C4-2B (cell line): ENCODE measurements at regions not wholly inside any gene's neighbourhood (a gene's known extent, or its start where the extent isn't known, plus 50 kb on each side); places are given as distances from the start of the nearest gene placed in this dataset.

Source experiments
- H3K27ac ChIP-seq: fragments of 450-650 bp; 2 replicates; pipeline ENCODE4 v1.5.1; 2017
- CTCF ChIP-seq: fragments of 450-650 bp; conservative IDR thresholded peaks from 2 replicates; pipeline ENCODE4 v1.5.1; 2017; ENCODE audit warnings: mild to moderate bottlenecking
- ZFX ChIP-seq: fragments of 450-650 bp; IDR thresholded peaks from 2 replicates; pipeline ENCODE4 v1.6.1; 2017

DNA sequence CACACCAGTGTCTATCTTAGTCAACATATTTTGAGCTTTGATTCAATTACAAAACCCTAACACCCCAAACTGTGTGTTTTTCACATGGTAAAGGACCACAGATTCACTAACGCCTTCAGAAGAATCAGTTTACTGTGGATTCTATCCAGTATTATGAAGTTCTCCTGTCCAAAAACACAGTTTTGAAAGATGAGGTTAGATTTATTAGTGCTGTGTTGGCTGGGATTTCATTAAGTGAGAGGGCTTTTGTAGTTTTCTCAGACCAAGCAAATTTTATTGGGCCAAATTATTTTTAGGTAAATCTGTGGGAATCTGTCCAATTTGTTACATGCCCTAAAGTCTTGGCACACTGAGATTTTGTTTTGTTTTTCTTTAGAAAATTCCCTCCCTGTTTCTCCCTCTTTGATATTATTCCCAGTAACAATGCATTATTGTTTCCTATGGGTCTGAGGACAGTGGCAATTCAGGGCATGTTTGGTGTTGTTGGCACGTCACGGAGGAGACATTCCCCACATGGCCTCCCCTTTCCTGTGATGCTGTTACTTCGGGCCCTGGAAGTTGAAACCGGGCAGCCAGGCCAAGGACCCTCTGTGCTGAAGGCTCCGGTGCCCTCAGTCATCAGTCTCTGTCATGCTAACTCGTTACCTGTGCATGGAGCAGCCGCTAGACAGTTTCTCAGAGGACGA lies 87.5 kb upstream of the ALKAL2 start:
- H3K27ac ChIP-seq, result no peak overlapping the region
- TF ChIP-seq ZFX (no peak), CTCF (no peak)

- TF ChIP-seq CTCF, result no peak
- no peak for TF ChIP-seq ZFX
- H3K27ac ChIP-seq, result no peak overlapping the region
Measured at GRCh38 chr2:368386-368785, 80.5 kb upstream of the ALKAL2 start.

DNA sequence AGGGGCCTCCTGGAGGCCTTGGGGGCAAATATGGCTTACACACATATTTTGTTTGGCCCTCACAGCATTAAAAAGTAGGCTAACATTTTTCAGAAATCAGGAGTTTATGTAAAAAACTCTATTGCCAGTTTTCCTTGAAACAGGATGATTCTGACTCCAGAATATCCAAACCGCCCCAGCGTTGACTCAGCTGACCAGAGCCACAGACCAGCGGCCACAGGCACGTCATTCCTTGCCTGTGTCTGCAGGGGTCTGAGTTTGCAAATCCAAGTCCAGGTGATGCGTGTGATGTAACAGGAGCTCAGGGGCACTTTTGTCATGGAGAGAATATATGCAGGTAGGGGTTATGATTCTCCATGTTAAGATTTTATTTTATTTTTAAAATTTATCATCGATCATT lies 79.4 kb upstream of the ALKAL2 start:
- TF ChIP-seq ZFX, result no peak
- TF ChIP-seq CTCF, result no peak
- H3K27ac ChIP-seq, result no peak overlapping the region

DNA sequence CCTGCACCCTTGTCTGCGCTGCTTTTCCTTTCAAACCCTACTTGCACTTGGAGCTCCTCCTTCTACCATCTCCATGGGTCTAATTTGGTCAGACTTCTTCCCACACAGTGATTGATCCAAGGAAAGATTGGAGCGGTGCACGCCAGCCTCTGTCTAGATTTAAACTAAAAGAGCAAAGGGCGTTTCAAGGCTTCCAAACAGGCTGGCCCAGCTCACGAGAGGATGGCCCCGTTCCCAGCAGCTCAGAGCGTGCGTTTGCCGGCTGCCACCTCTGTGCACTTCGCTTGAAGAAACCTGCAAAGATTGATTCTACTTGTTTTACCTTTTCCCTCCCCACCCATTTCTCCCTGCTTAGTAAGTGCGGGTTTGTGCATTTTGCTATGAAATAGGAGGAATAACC lies 78.8 kb upstream of the ALKAL2 start:
- TF ChIP-seq CTCF (no peak), ZFX (no peak)
- no peak overlapping the region for H3K27ac ChIP-seq

- H3K27ac ChIP-seq, result no peak overlapping the region
- TF ChIP-seq CTCF (no peak), ZFX (no peak)
Measured at GRCh38 chr2:365367-366275, 77.7 kb upstream of the ALKAL2 start.

DNA sequence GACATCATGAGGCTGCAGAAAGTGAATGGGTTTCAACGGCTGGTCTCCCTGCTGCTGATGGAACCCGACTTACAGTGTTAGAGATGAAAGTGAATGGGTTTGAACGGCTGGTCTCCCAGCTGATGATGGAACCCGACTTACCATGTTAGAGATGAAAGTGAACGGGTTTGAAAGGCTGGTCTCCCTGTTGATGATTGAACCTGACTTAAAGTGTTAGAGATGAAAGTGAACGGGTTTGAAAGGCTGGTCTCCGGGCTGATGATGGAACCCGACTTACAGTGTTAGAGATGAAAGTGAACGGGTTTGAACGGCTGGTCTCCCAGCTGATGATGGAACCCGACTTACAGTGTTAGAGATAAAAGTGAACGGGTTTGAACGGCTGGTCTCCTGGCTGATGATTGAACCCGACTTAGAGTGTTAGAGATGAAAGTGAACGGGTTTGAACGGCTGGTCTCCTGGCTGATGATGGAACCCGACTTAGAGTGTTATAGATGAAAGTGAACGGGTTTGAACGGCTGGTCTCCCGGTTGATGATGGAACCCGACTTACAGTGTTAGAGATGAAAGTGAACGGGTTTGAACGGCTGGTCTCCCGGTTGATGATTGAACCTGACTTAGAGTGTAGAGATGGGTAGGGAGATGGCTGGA lies 76.1 kb upstream of the ALKAL2 start:
- H3K27ac ChIP-seq, result no peak overlapping the region
- no peak for TF ChIP-seq ZFX
- TF ChIP-seq CTCF, result no peak

DNA sequence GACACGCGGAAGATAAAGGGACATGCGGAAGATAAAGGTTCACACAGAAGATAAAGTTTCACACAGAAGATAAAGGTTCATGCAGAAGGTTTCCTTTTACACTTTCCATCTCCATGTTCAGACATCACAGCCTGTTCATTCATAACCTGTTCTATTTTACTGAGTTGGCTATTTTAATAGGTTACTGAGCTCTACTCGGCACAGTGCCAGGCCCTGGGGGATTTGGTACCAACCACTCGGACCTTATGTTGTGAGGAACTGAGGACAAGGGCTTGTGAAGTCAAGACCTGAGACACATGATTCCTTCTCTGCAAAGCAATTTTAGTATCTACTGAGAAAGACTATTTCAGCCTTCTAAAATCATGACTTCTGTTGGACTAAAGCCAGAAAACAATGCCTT lies 75.0 kb upstream of the ALKAL2 start:
- no peak for TF ChIP-seq CTCF
- no peak for TF ChIP-seq ZFX
- no peak overlapping the region for H3K27ac ChIP-seq
